Hematopoietic multipotent progenitor cell treated with erythropoietin and hydrocortisone succinate and interleukin-3 and kit ligand, for 8 days (in vitro differentiated cells): ENCODE measurements at regions not wholly inside any gene's neighbourhood (a gene's known extent, or its start where the extent isn't known, plus 50 kb on each side); places are given as distances from the start of the nearest gene placed in this dataset.
"Not testable (repeated sequence)": the region's sequence is repeated elsewhere in the genome, so short reads cannot be mapped to it uniquely, and the experiment has no call there.

Experiments used
- DNase-seq: peaks from one replicate; pipeline ENCODE4 v3.0.0-alpha.2; 2015

GRCh38 chr2:17460371-17461086, 57.7 kb downstream of the RAD51AP2 start:
- DNase-seq: no peak

- no peak for DNase-seq
Measured at GRCh38 chr2:17455343-17455742, 62.9 kb downstream of the RAD51AP2 start.

- DNase-seq: not testable (repeated sequence)
Measured at GRCh38 chr2:17446191-17446590, 72.0 kb downstream of the RAD51AP2 start.

GRCh38 chr2:17445744-17446143, 72.5 kb downstream of the RAD51AP2 start:
- no peak for DNase-seq

- DNase-seq: no peak
Measured at GRCh38 chr2:17442334-17442733, 75.9 kb downstream of the RAD51AP2 start.

- DNase-seq: no peak
Measured at GRCh38 chr2:17441790-17442189, 76.5 kb downstream of the RAD51AP2 start.

GRCh38 chr2:17441055-17441771, 77.0 kb downstream of the RAD51AP2 start:
- no peak for DNase-seq

- no peak for DNase-seq
Measured at GRCh38 chr2:17430326-17430725, 87.9 kb downstream of the RAD51AP2 start.

- no peak for DNase-seq
Measured at GRCh38 chr2:17429130-17429529, 89.1 kb downstream of the RAD51AP2 start.

- DNase-seq: no peak
Measured at GRCh38 chr2:17427401-17427800, 90.8 kb downstream of the RAD51AP2 start.

- DNase-seq: no peak
Measured at GRCh38 chr2:17426743-17427142, 91.5 kb downstream of the RAD51AP2 start.

- no peak for DNase-seq
Measured at GRCh38 chr2:17422061-17422460, 96.2 kb downstream of the RAD51AP2 start.

- DNase-seq: no peak
Measured at GRCh38 chr2:17416884-17417391, 101.3 kb downstream of the RAD51AP2 start.

GRCh38 chr2:17413036-17413435, 105.2 kb downstream of the RAD51AP2 start:
- no peak for DNase-seq

GRCh38 chr2:17401096-17401495, 117.1 kb downstream of the RAD51AP2 start:
- no peak for DNase-seq

GRCh38 chr2:17398770-17399169, 119.5 kb downstream of the RAD51AP2 start:
- DNase-seq: no peak

GRCh38 chr2:17388798-17389197, 129.4 kb downstream of the RAD51AP2 start:
- DNase-seq: no peak

GRCh38 chr2:17387591-17387990, 130.6 kb downstream of the RAD51AP2 start:
- DNase-seq: no peak

- no peak for DNase-seq
Measured at GRCh38 chr2:17386771-17387170, 131.5 kb downstream of the RAD51AP2 start.

- no peak for DNase-seq
Measured at GRCh38 chr2:17380003-17380402, 138.2 kb downstream of the RAD51AP2 start.

- DNase-seq: no peak
Measured at GRCh38 chr2:17375262-17375661, 143.0 kb downstream of the RAD51AP2 start.

- no peak for DNase-seq
Measured at GRCh38 chr2:17373741-17374140, 144.5 kb downstream of the RAD51AP2 start.

GRCh38 chr2:17373041-17373440, 145.2 kb downstream of the RAD51AP2 start:
- DNase-seq: no peak

GRCh38 chr2:17363846-17364245, 154.4 kb downstream of the RAD51AP2 start:
- DNase-seq: no peak
